ENCODE measurements at regions not wholly inside any gene's neighbourhood (a gene's known extent, or its start where the extent isn't known, plus 50 kb on each side); places are given as distances from the start of the nearest gene placed in this dataset.

DNA sequence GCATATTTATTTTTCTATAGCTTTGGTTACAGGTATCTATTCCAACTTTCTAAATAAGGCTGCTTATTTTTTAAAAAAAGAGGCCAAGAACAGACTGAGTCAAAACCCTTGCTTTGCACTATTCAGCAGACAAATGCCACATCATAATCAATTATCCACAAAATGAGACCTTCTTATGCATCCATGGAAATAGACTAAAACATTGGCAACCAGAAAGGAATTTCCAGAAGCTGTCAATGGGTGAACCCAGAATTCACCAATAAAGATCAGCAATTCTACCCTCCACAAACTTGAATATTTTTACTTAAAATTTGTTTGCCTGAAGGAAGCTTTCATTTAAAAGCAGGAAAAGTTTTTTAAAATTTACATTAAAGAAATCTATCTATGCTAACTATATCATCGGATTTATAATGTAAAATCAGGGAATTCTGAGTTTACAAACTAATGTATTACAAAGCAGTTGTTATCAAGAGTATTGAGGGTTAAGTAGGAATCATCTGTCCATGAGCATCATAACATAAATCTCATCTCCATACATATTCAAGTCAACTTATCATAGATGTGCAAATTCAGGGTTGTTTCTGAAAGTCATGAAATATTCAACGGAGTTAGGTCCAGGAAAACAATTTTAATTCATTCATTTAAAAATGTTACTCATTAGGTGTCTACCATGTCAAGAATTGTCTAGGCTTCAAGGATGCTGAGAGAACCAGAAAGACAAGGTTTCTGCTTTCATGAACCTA, 548.0 kb downstream of the SATB2 start:
- POLR2A ChIA-PET = no interaction called here
- no peaks in the 10 kb centered on the region for H3K36me3 Mint-ChIP-seq (ENCODE audit: low read depth)
- H3K9me3 Mint-ChIP-seq = no peaks in the 10 kb centered on the region
- no peaks in the 10 kb centered on the region for H3K27me3 Mint-ChIP-seq
- no peak for DNase-seq
- CTCF ChIA-PET = no interaction called here
- H3K4me1 Mint-ChIP-seq = no peaks in the 10 kb centered on the region
- H3K4me3 Mint-ChIP-seq = no peak overlapping the region
- no peak overlapping the region for H3K27ac Mint-ChIP-seq

DNA sequence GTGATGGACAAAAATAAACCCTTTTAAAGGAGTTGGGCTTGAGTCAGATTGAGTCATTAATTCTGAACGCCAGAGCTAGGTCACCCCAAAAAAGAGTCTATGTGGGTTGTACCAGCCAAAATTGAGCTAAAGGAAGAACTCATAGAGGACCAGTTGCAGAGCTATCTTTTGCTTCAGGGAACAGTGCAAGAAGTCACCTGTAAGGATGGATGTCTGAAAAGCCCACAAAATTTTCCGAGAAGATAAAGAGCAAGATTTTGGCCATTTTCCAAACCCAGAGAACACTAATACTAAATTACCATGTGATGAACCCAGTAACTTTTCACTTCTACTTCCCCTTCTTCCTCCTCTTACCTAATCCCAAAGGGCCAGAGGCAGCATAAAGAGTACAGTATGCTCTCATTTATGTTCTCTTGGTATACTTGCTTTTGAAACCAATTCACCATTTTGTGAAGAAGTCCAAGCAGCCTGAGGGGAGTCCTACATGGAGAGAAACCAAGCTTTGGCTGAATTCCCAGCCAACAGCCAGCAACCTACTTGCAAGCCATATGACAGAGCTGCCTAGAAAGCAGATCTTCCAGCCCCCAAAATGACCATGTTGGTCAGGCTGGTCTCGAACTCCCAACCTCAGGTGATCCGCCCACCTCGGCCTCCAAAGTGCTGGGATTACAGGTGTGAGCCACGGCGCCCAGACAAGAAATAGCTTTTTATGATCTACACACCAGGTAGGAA, 551.7 kb downstream of the SATB2 start:
- H3K36me3 Mint-ChIP-seq (ENCODE audit: low read depth) = no peaks in the 10 kb centered on the region
- H3K4me3 Mint-ChIP-seq = no peak overlapping the region
- no peak overlapping the region for H3K27ac Mint-ChIP-seq
- no peaks in the 10 kb centered on the region for H3K9me3 Mint-ChIP-seq
- no peak for DNase-seq
- ChIA-PET CTCF (no interaction called here), POLR2A (no interaction called here)
- H3K4me1 Mint-ChIP-seq = no peaks in the 10 kb centered on the region
- H3K27me3 Mint-ChIP-seq = no peaks in the 10 kb centered on the region

DNA sequence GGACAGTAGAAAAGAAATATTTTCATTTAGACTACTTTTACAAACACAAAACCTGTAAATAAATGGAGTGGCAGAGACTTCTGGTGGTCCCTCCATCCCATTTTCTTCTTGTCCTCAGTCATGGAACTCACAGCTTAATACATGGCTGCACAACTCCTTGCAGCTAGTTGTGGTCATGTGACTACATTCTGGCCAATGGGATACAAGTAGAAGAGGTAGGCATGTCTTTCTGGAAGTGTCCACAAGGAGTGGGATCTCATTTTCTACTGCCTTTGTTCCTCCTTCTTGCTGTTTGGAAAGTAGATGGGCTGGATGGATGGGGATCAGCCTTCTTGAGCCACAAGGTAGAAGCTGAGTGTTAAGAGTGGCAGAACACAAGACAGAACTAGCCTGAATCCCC, 555.8 kb downstream of the SATB2 start:
- H3K4me3 Mint-ChIP-seq = no peak overlapping the region
- ChIA-PET CTCF (no interaction called here), POLR2A (no interaction called here)
- DNase-seq = no peak
- no peak overlapping the region for H3K27ac Mint-ChIP-seq
- no peaks in the 10 kb centered on the region for H3K9me3 Mint-ChIP-seq
- H3K36me3 Mint-ChIP-seq (ENCODE audit: low read depth) = no peaks in the 10 kb centered on the region
- no peaks in the 10 kb centered on the region for H3K27me3 Mint-ChIP-seq
- no peaks in the 10 kb centered on the region for H3K4me1 Mint-ChIP-seq

DNA sequence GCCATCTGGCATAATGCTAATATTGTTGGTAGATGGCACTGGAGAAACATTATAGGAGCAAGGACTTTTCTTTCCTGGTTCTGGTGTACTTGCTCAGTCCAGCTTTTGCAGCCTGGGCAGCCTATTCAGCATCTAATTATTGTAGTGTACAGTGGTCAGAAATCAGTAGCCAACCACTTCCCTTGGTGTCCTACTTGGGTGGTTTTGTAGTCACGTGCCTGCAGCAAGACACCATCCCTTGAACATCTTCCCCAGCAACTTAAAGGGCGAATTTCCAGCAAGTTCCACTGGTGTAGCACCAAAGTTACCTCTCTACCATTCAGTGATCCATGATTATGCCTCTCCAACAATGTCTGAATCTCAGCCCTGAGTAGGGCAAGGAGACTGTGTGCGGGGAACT, 557.6 kb downstream of the SATB2 start:
- Mint-ChIP-seq H3K4me3 (no peak overlapping the region), H3K9me3 (no peaks in the 10 kb centered on the region), H3K27me3 (no peaks in the 10 kb centered on the region), H3K4me1 (no peaks in the 10 kb centered on the region), H3K36me3 (ENCODE audit: low read depth) (no peaks in the 10 kb centered on the region), H3K27ac (no peak overlapping the region)
- POLR2A ChIA-PET = no interaction called here
- CTCF ChIA-PET = no interaction called here
- no peak for DNase-seq

DNA sequence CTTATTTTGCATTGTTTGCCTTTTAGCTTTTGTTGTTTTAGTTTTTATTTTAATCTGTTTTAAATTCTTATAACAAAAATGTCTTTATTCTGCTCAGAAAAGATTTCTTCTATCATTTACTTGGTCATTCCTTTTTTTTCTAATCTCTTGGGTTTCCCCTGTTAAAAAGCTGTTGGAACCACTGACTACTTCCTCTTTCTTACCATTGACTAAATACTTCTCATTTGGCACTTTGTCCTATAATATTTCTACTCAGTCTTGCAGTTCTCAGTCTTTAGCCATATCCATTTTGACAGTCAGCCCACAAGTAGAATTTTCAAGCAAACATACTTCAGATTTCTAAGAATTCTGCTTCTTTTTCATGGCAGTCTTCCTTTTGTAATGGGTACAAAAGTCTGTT, 567.2 kb downstream of the SATB2 start:
- POLR2A ChIA-PET = no interaction called here
- Mint-ChIP-seq H3K27ac (no peak overlapping the region), H3K4me3 (no peak overlapping the region)

DNA sequence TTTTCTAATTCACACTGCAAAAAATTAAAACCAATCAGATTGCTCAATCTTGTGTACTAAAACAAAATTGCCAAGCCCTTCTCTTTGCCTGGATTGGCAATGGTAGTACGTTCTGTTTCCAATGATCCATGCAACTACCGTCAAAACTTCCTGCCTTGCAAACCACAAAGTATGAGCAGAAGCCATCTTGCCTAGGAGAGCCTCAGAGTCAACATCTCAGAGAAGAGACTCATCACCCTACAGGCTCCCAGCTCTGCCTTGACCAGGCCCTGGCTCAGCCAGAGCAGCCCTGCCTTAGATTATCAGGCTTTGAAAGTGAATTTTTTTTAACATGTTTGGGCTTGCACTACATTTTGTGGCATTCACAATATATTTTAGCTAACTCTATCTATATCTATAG, 574.1 kb downstream of the SATB2 start:
- CTCF ChIA-PET = no interaction called here
- POLR2A ChIA-PET = no interaction called here
- H3K27ac Mint-ChIP-seq = no peak overlapping the region
- no peaks in the 10 kb centered on the region for H3K27me3 Mint-ChIP-seq
- no peaks in the 10 kb centered on the region for H3K9me3 Mint-ChIP-seq
- no peaks in the 10 kb centered on the region for H3K4me1 Mint-ChIP-seq
- H3K36me3 Mint-ChIP-seq (ENCODE audit: low read depth) = no peaks in the 10 kb centered on the region
- H3K4me3 Mint-ChIP-seq = no peak overlapping the region
- DNase-seq = no peak

More for the DNA sequence above, 567.2 kb downstream of the SATB2 start:
- Mint-ChIP-seq H3K27me3 (no peaks in the 10 kb centered on the region), H3K4me1 (no peaks in the 10 kb centered on the region), H3K36me3 (ENCODE audit: low read depth) (no peaks in the 10 kb centered on the region), H3K9me3 (no peaks in the 10 kb centered on the region)
- CTCF ChIA-PET = no interaction called here
- no peak for DNase-seq

DNA sequence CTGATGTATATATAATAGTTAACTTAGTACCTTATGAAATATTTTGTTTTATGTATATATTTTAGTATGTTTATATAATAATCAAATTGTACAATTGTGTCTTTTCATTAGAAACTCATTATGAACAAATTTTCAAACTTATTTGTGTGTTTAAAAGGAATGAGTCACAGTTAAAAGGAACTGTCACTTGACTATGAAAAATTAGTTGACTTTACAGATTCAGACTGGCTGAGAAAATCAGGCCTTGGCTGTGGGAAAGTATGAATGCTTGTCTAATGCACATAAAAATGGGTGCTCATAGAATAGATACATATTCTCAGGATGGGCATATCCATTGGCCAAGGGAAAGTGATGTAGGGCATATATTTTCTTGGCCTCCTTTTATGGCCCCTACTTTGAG, 576.8 kb downstream of the SATB2 start:
- H3K9me3 Mint-ChIP-seq = peaks cover 3% of the 10 kb centered on the region
- CTCF ChIA-PET = no interaction called here
- no peak overlapping the region for H3K4me3 Mint-ChIP-seq
- no peak for DNase-seq
- no peaks in the 10 kb centered on the region for H3K27me3 Mint-ChIP-seq
- H3K27ac Mint-ChIP-seq = no peak overlapping the region
- POLR2A ChIA-PET = no interaction called here
- H3K36me3 Mint-ChIP-seq (ENCODE audit: low read depth) = no peaks in the 10 kb centered on the region
- no peaks in the 10 kb centered on the region for H3K4me1 Mint-ChIP-seq

DNA sequence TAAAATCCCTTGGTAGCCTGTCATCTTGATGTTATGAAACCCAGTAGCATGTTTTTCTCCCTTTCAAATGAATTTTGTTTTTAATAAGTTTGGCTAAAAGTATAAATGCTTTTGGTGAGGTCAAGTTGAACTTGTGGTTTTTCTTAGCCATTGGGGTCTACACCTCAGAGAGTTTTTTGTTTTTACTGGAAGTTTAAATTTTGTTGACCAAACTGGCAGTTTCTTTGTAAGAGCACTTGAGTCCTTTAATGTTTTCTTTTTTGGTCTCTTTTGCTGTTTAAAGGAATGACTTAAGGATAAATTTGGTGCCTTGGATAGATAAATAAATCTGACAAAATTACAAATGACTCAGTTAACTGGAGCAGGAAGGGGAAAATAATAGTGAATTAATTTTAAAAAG, 577.3 kb downstream of the SATB2 start:
- ChIA-PET POLR2A (no interaction called here), CTCF (no interaction called here)
- no peak overlapping the region for H3K4me3 Mint-ChIP-seq
- H3K27ac Mint-ChIP-seq = no peak overlapping the region
- no peak for DNase-seq
- no peaks in the 10 kb centered on the region for H3K4me1 Mint-ChIP-seq
- H3K9me3 Mint-ChIP-seq = peaks cover 3% of the 10 kb centered on the region
- no peaks in the 10 kb centered on the region for H3K27me3 Mint-ChIP-seq
- H3K36me3 Mint-ChIP-seq (ENCODE audit: low read depth) = no peaks in the 10 kb centered on the region

DNA sequence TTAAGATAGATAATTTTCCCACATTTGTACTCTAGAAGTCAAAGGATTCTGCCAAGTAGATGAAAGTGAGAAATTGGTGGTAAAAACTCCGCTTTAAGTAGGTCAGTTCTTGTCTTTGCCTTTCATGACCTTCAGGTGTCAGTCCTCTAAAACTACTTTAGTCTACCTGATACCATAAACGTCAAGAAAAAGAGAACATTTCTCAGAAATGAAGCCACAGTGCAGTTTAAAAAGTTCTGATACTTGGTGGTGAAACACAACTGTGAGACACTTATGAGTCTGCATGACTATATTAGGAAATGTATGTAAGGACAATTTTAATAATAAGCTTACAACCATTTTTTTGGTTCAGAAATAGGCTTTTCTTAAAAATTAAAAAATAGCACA, 583.3 kb downstream of the SATB2 start:
- ChIA-PET POLR2A (no interaction called here), CTCF (interaction anchor here (1.2 kb wide), 1 partner anchor 10 kb away, joined by 3 read pairs; no protein-coding TSS in a partner anchor)
- peaks cover 3% of the 10 kb centered on the region for H3K9me3 Mint-ChIP-seq
- H3K4me3 Mint-ChIP-seq = no peak overlapping the region
- no peak overlapping the region for H3K27ac Mint-ChIP-seq
- H3K4me1 Mint-ChIP-seq = no peaks in the 10 kb centered on the region
- no peaks in the 10 kb centered on the region for H3K27me3 Mint-ChIP-seq
- H3K36me3 Mint-ChIP-seq (ENCODE audit: low read depth) = no peaks in the 10 kb centered on the region
- no peak for DNase-seq

DNA sequence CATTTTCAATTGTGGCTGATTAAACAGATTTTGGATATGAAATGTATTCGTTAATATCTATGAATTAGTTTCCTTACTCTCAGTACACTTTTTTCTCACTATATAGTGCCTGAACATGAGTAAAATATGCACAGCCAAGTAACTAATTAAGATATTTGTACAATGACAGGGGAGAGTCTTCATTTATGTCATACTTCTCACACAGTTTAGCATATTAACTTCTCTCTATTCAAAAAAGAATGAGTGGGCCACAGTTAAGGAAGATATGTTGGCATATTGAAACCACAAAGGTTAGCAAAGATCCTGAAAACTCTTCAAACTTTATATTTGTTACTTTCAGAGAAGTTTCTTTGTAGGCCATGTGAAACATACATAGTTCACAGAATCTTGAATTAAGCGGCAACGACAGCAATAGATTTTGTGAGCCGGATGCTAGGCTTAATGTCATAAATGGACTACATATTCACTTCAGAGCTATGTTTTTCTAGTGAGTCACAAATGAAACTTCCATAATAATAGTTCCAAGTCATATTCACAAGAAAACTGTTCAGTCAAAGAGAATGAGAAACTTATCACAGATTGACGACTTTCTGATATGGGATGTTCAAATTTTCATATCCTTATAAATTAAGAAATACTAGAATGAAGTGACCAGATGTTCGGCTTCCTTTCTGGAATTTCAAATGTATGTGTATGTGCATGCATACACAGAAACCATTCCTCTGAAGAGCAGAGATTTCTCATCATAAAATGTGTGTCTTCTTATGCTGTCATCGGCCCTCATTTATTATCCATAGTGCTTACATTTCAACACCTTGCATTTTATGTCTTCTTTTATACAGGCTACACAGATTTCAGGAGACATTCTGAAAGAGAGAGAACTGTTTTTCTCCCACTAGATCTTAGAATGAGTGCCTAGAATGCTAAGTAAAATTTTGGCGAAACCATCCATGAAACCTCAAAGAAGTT, 584.0 kb downstream of the SATB2 start:
- CTCF ChIA-PET = no interaction called here
- H3K27ac Mint-ChIP-seq = no peak overlapping the region
- H3K9me3 Mint-ChIP-seq = peaks cover 3% of the 10 kb centered on the region
- H3K36me3 Mint-ChIP-seq (ENCODE audit: low read depth) = no peaks in the 10 kb centered on the region
- POLR2A ChIA-PET = no interaction called here
- no peak overlapping the region for H3K4me3 Mint-ChIP-seq
- no peaks in the 10 kb centered on the region for H3K27me3 Mint-ChIP-seq
- H3K4me1 Mint-ChIP-seq = no peaks in the 10 kb centered on the region
- no peak for DNase-seq

DNA sequence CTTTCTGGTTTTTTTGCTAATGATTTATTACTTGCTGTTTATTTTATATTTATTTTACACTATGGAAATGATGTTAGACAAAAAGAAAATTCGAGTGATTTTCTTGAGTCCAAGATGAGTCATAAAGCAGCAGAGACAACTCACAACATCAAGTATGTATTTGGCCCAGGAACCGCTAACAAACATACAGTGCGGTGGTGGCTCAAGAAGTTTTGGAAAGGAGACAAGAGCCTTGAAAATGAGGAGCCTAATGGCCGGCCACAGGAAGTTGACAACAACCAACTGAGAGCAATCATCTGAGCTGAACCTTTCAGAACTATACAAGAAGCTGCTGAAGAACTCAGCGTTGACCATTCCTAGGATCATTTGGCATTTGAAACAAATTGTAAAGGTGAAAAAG, 594.1 kb downstream of the SATB2 start:
- Mint-ChIP-seq H3K27ac (no peak overlapping the region), H3K4me3 (no peak overlapping the region), H3K27me3 (no peaks in the 10 kb centered on the region), H3K36me3 (ENCODE audit: low read depth) (no peaks in the 10 kb centered on the region), H3K9me3 (peaks cover 7% of the 10 kb centered on the region), H3K4me1 (no peaks in the 10 kb centered on the region)
- ChIA-PET POLR2A (no interaction called here), CTCF (no interaction called here)
- DNase-seq = no peak

DNA sequence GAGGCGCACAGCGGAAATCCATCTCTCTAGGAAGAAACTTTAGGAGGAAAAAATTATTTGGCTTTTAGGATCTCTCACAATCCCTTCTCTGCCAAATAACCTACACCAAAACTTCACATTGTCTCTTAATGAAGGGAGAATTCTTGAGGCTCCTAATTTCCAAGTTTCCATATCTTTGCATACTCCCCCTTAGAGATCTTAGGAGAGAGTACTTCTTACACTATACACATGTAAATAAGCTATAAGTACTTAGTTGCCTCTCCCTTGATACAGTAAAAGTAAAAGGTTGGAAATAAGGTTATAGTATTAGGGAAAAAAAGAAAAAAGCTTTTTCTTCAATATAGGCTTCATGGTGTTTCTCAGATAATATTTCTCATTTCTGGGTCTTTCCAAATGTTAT, 596.7 kb downstream of the SATB2 start:
- Mint-ChIP-seq H3K4me3 (no peak overlapping the region), H3K9me3 (peaks cover 7% of the 10 kb centered on the region), H3K4me1 (no peaks in the 10 kb centered on the region), H3K27me3 (no peaks in the 10 kb centered on the region), H3K27ac (no peak overlapping the region), H3K36me3 (ENCODE audit: low read depth) (no peaks in the 10 kb centered on the region)
- no peak for DNase-seq
- ChIA-PET POLR2A (no interaction called here), CTCF (no interaction called here)

DNA sequence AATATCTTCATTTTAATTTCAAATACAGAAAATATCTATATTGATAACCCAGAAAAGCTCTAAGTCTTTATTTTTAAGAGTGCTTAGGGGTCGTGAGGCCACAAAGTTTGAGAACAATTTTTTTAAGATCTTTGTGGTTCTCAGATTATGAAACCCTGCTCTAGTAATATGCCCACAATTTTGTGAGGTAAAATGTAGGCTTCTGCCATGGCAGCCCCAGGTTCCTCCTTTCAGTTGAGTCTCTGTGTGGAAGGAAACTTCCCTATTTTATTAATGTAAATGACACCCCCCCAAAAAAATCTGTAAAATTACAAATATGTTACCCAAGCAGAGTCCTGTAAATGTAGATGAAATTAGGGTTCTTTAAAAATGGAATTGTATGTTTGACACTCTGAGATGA, 600.5 kb downstream of the SATB2 start:
- H3K36me3 Mint-ChIP-seq (ENCODE audit: low read depth) = no peaks in the 10 kb centered on the region
- no peaks in the 10 kb centered on the region for H3K27me3 Mint-ChIP-seq
- no peak overlapping the region for H3K27ac Mint-ChIP-seq
- H3K4me1 Mint-ChIP-seq = no peaks in the 10 kb centered on the region
- CTCF ChIA-PET = no interaction called here
- peaks cover 7% of the 10 kb centered on the region for H3K9me3 Mint-ChIP-seq
- H3K4me3 Mint-ChIP-seq = no peak overlapping the region
- DNase-seq = no peak
- POLR2A ChIA-PET = no interaction called here

Data from activated CD4-positive, alpha-beta memory T cell treated with anti-CD3 and anti-CD28 coated beads, Interleukin-2, amount 10 ng/mL, durations not matched to agents 7 days and 5 days (primary cell).